ENCODE measurements at regions not wholly inside any gene's neighbourhood (a gene's known extent, or its start where the extent isn't known, plus 50 kb on each side); places are given as distances from the start of the nearest gene placed in this dataset.

- Histone ChIP-seq H3K27me3 (ENCODE audit: low read length) (peaks cover 5% of the 10 kb centered on the region; the same call in 1 of the 2 replicates), H3K9ac (ENCODE audit: low read length) (no peak overlapping the region), H4K20me1 (ENCODE audit: low read length) (no peaks in the 10 kb centered on the region), H3F3A (ENCODE audit: low read length, unreplicated experiment) (no peaks in the 10 kb centered on the region), H3K27ac (ENCODE audit: low read length) (no peak overlapping the region), H3K4me1 (ENCODE audit: insufficient read depth, low read length) (no peaks in the 10 kb centered on the region), H3K36me3 (ENCODE audit: low read depth, low read length) (no peaks in the 10 kb centered on the region), H3K9me2 (replicated peaks; ENCODE audit: low read length) (no peaks in the 10 kb centered on the region), H3K9me3 (ENCODE audit: low read length) (no peaks in the 10 kb centered on the region), H3K4me3 (ENCODE audit: low read length) (no peak overlapping the region), H3K79me2 (ENCODE audit: low read length) (no peaks in the 10 kb centered on the region), H3K4me2 (ENCODE audit: low read length) (no peak overlapping the region), H2AFZ (ENCODE audit: low read length) (no peak overlapping the region)
- ChIA-PET CTCF (no interaction called here), POLR2A (ENCODE audit: unreplicated experiment) (no interaction called here)
- DNase-seq (no peak), ATAC-seq (no peak)
- TF ChIP-seq CTCF (conservative IDR thresholded peaks at IDR 0.05; ENCODE audit: low read depth, low read length) (no peak), EZH2 (IDR thresholded peaks at IDR 0.05; ENCODE audit: low read length, unreplicated experiment) (no peak), EZH2phosphoT487 (IDR thresholded peaks at IDR 0.05; ENCODE audit: borderline replicate concordance, low read length) (no peak)
- intact Hi-C loops (cut with micrococcal nuclease): no loop called here
- BruUV-seq (replicated peaks): no TSS peak
Observed at GRCh38 chr5:99248066-99248465, 319.3 kb upstream of the CHD1 start.

GRCh38 chr5:99247346-99247745 is 318.5 kb upstream of the CHD1 start:
- no peak overlapping the region for H3K27ac ChIP-seq (ENCODE audit: low read length)
- CTCF ChIA-PET: no interaction called here
- ATAC-seq (no peak), DNase-seq (no peak)
- no peaks in the 10 kb centered on the region for H3K9me2 ChIP-seq (replicated peaks; ENCODE audit: low read length)
- no peaks in the 10 kb centered on the region for H3F3A ChIP-seq (ENCODE audit: low read length, unreplicated experiment)
- POLR2A ChIA-PET (ENCODE audit: unreplicated experiment): no interaction called here
- TF ChIP-seq EZH2phosphoT487 (IDR thresholded peaks at IDR 0.05; ENCODE audit: borderline replicate concordance, low read length): no peak
- no peak for TF ChIP-seq EZH2 (IDR thresholded peaks at IDR 0.05; ENCODE audit: low read length, unreplicated experiment)
- no peak for TF ChIP-seq CTCF (conservative IDR thresholded peaks at IDR 0.05; ENCODE audit: low read depth, low read length)
- H3K79me2 ChIP-seq (ENCODE audit: low read length): no peaks in the 10 kb centered on the region
- no peaks in the 10 kb centered on the region for H4K20me1 ChIP-seq (ENCODE audit: low read length)
- no TSS peak for BruUV-seq (replicated peaks)
- H3K4me1 ChIP-seq (ENCODE audit: insufficient read depth, low read length): no peaks in the 10 kb centered on the region
- no peak overlapping the region for H3K9ac ChIP-seq (ENCODE audit: low read length)
- no peak overlapping the region for H3K4me2 ChIP-seq (ENCODE audit: low read length)
- H2AFZ ChIP-seq (ENCODE audit: low read length): no peak overlapping the region
- no peaks in the 10 kb centered on the region for H3K36me3 ChIP-seq (ENCODE audit: low read depth, low read length)
- no peaks in the 10 kb centered on the region for H3K27me3 ChIP-seq (ENCODE audit: low read length)
- intact Hi-C loops (cut with micrococcal nuclease): no loop called here
- no peak overlapping the region for H3K4me3 ChIP-seq (ENCODE audit: low read length)
- no peaks in the 10 kb centered on the region for H3K9me3 ChIP-seq (ENCODE audit: low read length)

- ATAC-seq: no peak
- Histone ChIP-seq H3K4me2 (ENCODE audit: low read length) (no peak overlapping the region), H3K9me2 (replicated peaks; ENCODE audit: low read length) (no peaks in the 10 kb centered on the region), H2AFZ (ENCODE audit: low read length) (no peak overlapping the region), H3K36me3 (ENCODE audit: low read depth, low read length) (no peaks in the 10 kb centered on the region), H3K9me3 (ENCODE audit: low read length) (no peaks in the 10 kb centered on the region), H3K4me1 (ENCODE audit: insufficient read depth, low read length) (no peaks in the 10 kb centered on the region), H3K9ac (ENCODE audit: low read length) (no peak overlapping the region), H3F3A (ENCODE audit: low read length, unreplicated experiment) (no peaks in the 10 kb centered on the region), H3K27ac (ENCODE audit: low read length) (no peak overlapping the region), H3K4me3 (ENCODE audit: low read length) (no peak overlapping the region), H3K27me3 (ENCODE audit: low read length) (peaks cover 5% of the 10 kb centered on the region; the same call in 1 of the 2 replicates), H4K20me1 (ENCODE audit: low read length) (no peaks in the 10 kb centered on the region), H3K79me2 (ENCODE audit: low read length) (no peaks in the 10 kb centered on the region)
- BruUV-seq (replicated peaks): no TSS peak
- POLR2A ChIA-PET (ENCODE audit: unreplicated experiment): no interaction called here
- TF ChIP-seq CTCF (conservative IDR thresholded peaks at IDR 0.05; ENCODE audit: low read depth, low read length): no peak
- TF ChIP-seq EZH2 (IDR thresholded peaks at IDR 0.05; ENCODE audit: low read length, unreplicated experiment): no peak
- TF ChIP-seq EZH2phosphoT487 (IDR thresholded peaks at IDR 0.05; ENCODE audit: borderline replicate concordance, low read length): no peak
- no peak for DNase-seq
- intact Hi-C loops (cut with micrococcal nuclease): no loop called here
- CTCF ChIA-PET: no interaction called here
Observed at GRCh38 chr5:99243111-99243510, 314.3 kb upstream of the CHD1 start.

All from PC-3 (cell line).